ENCODE measurements at regions not wholly inside any gene's neighbourhood (a gene's known extent, or its start where the extent isn't known, plus 50 kb on each side); places are given as distances from the start of the nearest gene placed in this dataset.

- no peak overlapping the region for H3K4me3 ChIP-seq (ENCODE audit: low read depth, low read length)
- TF ChIP-seq, protein P1, sequence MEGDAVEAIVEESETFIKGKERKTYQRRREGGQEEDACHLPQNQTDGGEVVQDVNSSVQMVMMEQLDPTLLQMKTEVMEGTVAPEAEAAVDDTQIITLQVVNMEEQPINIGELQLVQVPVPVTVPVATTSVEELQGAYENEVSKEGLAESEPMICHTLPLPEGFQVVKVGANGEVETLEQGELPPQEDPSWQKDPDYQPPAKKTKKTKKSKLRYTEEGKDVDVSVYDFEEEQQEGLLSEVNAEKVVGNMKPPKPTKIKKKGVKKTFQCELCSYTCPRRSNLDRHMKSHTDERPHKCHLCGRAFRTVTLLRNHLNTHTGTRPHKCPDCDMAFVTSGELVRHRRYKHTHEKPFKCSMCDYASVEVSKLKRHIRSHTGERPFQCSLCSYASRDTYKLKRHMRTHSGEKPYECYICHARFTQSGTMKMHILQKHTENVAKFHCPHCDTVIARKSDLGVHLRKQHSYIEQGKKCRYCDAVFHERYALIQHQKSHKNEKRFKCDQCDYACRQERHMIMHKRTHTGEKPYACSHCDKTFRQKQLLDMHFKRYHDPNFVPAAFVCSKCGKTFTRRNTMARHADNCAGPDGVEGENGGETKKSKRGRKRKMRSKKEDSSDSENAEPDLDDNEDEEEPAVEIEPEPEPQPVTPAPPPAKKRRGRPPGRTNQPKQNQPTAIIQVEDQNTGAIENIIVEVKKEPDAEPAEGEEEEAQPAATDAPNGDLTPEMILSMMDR (IDR thresholded peaks at IDR 0.05; ENCODE audit: low read depth, low read length, missing control alignments), result no peak
- H3K27ac ChIP-seq, result no peak overlapping the region
- H3K36me3 ChIP-seq (replicated peaks), result no peaks in the 10 kb centered on the region
- no peak for DNase-seq
- in situ Hi-C loops (cut with HindIII; ENCODE audit: low pct_ligation_motif_present, low sequenced_read_pairs), result no loop called here
- peaks cover 23% of the 10 kb centered on the region for H3K27me3 ChIP-seq (replicated peaks)
Observed at GRCh38 chr1:31503570-31503969, 72.7 kb upstream of the TINAGL1 start.

DNA sequence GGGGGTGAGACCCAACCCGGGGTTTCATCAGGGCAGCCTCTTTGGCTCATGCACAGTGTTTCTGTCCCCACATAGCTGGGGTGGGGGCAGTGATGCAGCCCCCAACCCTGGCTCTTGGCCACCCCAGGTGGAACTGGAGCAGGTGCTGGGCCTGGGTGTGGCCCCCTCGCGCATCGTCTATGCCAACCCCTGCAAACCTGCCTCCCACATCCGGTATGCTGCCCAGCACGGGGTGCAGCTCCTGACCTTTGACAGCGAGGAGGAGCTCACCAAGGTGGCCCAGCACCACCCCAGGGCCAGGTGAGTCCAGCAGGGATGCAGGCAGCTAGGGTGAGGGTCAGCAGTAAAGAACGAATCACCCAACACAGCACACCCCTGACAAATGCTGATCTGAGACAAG, 72.3 kb upstream of the TINAGL1 start:
- TF ChIP-seq, protein P1 (IDR thresholded peaks at IDR 0.05; ENCODE audit: low read depth, low read length, missing control alignments), result no peak
- Histone ChIP-seq H3K4me3 (ENCODE audit: low read depth, low read length) (no peak overlapping the region), H3K36me3 (replicated peaks) (no peaks in the 10 kb centered on the region), H3K27me3 (replicated peaks) (peaks cover 25% of the 10 kb centered on the region), H3K27ac (no peak overlapping the region)
- no peak for DNase-seq
- in situ Hi-C loops (cut with HindIII; ENCODE audit: low pct_ligation_motif_present, low sequenced_read_pairs), result no loop called here

GRCh38 chr1:31505911-31506497, 70.3 kb upstream of the TINAGL1 start:
- no peak overlapping the region for H3K27ac ChIP-seq
- peaks cover 23% of the 10 kb centered on the region for H3K27me3 ChIP-seq (replicated peaks)
- peak; percentile 37 for DNase-seq
- in situ Hi-C loops (cut with HindIII; ENCODE audit: low pct_ligation_motif_present, low sequenced_read_pairs), result no loop called here
- H3K4me3 ChIP-seq (ENCODE audit: low read depth, low read length), result no peak overlapping the region
- TF ChIP-seq, protein P1 (IDR thresholded peaks at IDR 0.05; ENCODE audit: low read depth, low read length, missing control alignments), result no peak
- H3K36me3 ChIP-seq (replicated peaks), result no peaks in the 10 kb centered on the region

- H3K27ac ChIP-seq, result no peak overlapping the region
- in situ Hi-C loops (cut with HindIII; ENCODE audit: low pct_ligation_motif_present, low sequenced_read_pairs), result no loop called here
- DNase-seq, result no peak
- peaks cover 29% of the 10 kb centered on the region for H3K27me3 ChIP-seq (replicated peaks)
- no peaks in the 10 kb centered on the region for H3K36me3 ChIP-seq (replicated peaks)
- no peak overlapping the region for H3K4me3 ChIP-seq (ENCODE audit: low read depth, low read length)
- TF ChIP-seq, protein P1 (IDR thresholded peaks at IDR 0.05; ENCODE audit: low read depth, low read length, missing control alignments), result no peak
Observed at GRCh38 chr1:31507221-31507620, 69.1 kb upstream of the TINAGL1 start.

DNA sequence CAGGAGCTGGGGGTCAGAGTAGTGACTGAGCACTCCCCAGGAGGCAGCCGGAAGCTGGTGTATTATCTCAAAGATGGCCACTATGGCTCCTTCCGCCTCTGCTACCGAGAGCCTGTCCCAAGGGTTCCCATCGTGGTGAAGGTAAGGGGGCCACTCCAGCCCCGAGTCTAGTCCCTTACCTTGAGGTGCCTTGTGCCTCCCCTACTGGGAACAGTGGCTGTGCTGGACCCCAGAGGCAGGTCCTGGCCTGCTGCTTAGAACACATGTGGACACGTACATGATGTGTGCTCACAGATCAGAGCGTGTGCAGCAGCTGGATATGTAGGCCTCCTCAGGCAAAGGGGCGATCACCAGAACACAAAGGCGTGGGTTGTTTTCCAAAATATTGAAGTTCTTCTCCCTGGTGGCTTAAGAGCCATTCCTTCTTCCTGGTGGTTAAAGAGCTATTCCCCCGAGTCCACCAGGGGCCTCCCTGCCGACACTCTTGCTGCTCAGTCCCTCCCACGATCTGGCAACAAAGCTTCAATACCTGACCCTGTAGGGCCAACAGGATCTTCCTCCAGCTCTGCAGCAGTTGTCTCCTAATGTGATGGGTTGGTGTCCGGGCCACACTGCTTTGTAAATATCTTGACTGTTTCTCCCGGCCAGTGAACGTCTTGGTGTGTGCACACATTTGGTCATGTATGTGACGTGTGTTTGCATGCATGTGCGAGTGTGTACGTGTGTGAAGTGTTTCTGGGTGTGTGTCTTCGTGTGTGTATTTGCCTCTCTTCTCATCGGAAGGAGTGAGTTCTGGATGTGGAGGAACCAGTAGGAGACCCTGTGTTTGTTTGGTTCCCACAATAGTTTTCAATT, 68.4 kb upstream of the TINAGL1 start:
- TF ChIP-seq, protein P1 (IDR thresholded peaks at IDR 0.05; ENCODE audit: low read depth, low read length, missing control alignments), result peak; percentile 20
- H3K4me3 ChIP-seq (ENCODE audit: low read depth, low read length), result no peak overlapping the region
- peaks cover 25% of the 10 kb centered on the region for H3K27me3 ChIP-seq (replicated peaks)
- DNase-seq, result no peak
- H3K27ac ChIP-seq, result no peak overlapping the region
- H3K36me3 ChIP-seq (replicated peaks), result no peaks in the 10 kb centered on the region
- in situ Hi-C loops (cut with HindIII; ENCODE audit: low pct_ligation_motif_present, low sequenced_read_pairs), result no loop called here

Measured in brain microvascular endothelial cell (primary cell).